Suprapubic skin (tissue), 3 donors: ENCODE measurements at regions not wholly inside any gene's neighbourhood (a gene's known extent, or its start where the extent isn't known, plus 50 kb on each side); places are given as distances from the start of the nearest gene placed in this dataset.

Experiments
- POLR2A ChIP-seq, 2 donors: fragments of 450-650 bp; IDR thresholded peaks; one replicate each; pipeline ENCODE4 v1.6.1; 2017; ENCODE audit warnings: antibody characterized with exemption in 2 of 2, mild to moderate bottlenecking in 2 of 2, moderate library complexity in 2 of 2
- TF ChIP-seq, protein P1 (sequence below), 2 donors: fragments of 200-600 bp in 1 of 2; fragments of 450-650 bp in 1 of 2; sonication (generic) in 1 of 2; IDR thresholded peaks; one replicate each; pipeline ENCODE4 v1.5.1; 2016 to 2019; ENCODE audit warnings: antibody characterized with exemption in 2 of 2, mild to moderate bottlenecking in 1 of 2, moderate library complexity in 1 of 2

DNA sequence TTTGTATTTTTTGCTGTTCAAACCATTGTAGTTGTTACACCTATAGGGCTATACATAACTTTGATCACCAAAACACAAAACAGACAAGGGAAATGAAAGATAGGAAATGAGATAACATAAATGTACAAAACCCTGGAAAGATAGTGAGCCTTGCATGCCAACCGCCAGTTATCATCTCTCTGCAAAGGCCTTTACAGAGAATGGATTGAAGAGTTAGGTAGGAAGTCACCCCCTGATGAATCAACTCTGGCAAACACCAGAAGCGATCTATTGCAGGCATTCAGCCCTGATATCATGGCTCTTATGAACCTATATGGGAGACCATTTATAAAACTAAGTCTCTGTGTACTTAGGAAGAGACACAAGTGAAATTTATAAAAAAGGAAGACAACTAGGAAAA is 588.0 kb downstream of the TUSC7 start:
- TF ChIP-seq, protein P1, sequence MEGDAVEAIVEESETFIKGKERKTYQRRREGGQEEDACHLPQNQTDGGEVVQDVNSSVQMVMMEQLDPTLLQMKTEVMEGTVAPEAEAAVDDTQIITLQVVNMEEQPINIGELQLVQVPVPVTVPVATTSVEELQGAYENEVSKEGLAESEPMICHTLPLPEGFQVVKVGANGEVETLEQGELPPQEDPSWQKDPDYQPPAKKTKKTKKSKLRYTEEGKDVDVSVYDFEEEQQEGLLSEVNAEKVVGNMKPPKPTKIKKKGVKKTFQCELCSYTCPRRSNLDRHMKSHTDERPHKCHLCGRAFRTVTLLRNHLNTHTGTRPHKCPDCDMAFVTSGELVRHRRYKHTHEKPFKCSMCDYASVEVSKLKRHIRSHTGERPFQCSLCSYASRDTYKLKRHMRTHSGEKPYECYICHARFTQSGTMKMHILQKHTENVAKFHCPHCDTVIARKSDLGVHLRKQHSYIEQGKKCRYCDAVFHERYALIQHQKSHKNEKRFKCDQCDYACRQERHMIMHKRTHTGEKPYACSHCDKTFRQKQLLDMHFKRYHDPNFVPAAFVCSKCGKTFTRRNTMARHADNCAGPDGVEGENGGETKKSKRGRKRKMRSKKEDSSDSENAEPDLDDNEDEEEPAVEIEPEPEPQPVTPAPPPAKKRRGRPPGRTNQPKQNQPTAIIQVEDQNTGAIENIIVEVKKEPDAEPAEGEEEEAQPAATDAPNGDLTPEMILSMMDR (IDR thresholded peaks at IDR 0.05): no peak
- TF ChIP-seq POLR2A (IDR thresholded peaks at IDR 0.05): no peak
